IPS DF 6.9 (cell line): ENCODE measurements at regions not wholly inside any gene's neighbourhood (a gene's known extent, or its start where the extent isn't known, plus 50 kb on each side); places are given as distances from the start of the nearest gene placed in this dataset.

ENCODE experiments used
- DNase-seq: peaks from one replicate; pipeline ENCODE4 v3.0.0-alpha.2; 2013; ENCODE audit warnings: low read depth, low spot score
- H3K27ac ChIP-seq: one replicate; pipeline ENCODE4 v1.5.1; 2013; ENCODE audit warnings: low read length, control low read depth
- H3K27me3 ChIP-seq: 2 replicates; pipeline ENCODE4 v1.6.1; 2013; ENCODE audit warnings: mild to moderate bottlenecking, low read length; ENCODE audit not compliant: control insufficient read depth, insufficient read depth
- H3K36me3 ChIP-seq: 2 replicates; pipeline ENCODE4 v1.6.1; 2013; ENCODE audit warnings: low read length; ENCODE audit not compliant: control insufficient read depth, insufficient read depth
- H3K4me1 ChIP-seq: 2 replicates; pipeline ENCODE4 v1.6.1; 2013; ENCODE audit warnings: low read length; ENCODE audit not compliant: control insufficient read depth, insufficient read depth
- H3K4me3 ChIP-seq: 2 replicates; pipeline ENCODE4 v1.5.1; 2013; ENCODE audit warnings: mild to moderate bottlenecking, low read length
- H3K9me3 ChIP-seq: 2 replicates; pipeline ENCODE4 v1.6.1; 2013; ENCODE audit warnings: low read length, inconsistent platforms; ENCODE audit not compliant: control insufficient read depth, insufficient read depth
- WGBS: extraction: QIAGEN DNeasy Blood & Tissue Kit; methylation state at CpG from one replicate; pipeline ENCODE4 v1.1.7; 2013; ENCODE audit warnings: mixed read lengths, missing lambda C conversion rate; ENCODE audit not compliant: insufficient read length, insufficient coverage; 5-methylcytosine and 5-hydroxymethylcytosine counted together

DNA sequence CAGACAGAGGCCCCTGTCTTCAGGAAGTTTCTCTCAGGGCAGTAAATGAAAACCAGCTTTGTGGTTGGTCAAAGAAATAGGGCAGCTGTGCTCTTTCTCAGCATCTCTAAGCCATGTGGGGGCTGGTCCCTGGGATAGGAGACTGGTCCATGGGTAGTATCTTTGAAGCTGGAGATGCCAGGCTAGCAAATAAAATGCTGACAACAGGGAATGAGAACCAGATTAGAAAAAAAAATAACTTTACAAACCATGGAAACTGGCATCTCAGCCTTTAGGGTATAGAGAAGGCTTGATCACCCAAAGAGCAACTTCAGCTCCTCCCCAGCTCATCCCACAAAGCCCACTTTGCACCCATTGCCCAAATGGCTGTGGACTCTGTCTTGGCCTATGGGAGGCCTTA lies 138.1 kb downstream of the TTC32 start:
- Histone ChIP-seq H3K9me3 (no peaks in the 10 kb centered on the region), H3K27ac (no peak overlapping the region), H3K27me3 (no peaks in the 10 kb centered on the region), H3K36me3 (no peaks in the 10 kb centered on the region), H3K4me1 (peaks cover 1% of the 10 kb centered on the region; the same call in 1 of the 2 replicates), H3K4me3 (no peak overlapping the region)
- DNase-seq = no peak

DNA sequence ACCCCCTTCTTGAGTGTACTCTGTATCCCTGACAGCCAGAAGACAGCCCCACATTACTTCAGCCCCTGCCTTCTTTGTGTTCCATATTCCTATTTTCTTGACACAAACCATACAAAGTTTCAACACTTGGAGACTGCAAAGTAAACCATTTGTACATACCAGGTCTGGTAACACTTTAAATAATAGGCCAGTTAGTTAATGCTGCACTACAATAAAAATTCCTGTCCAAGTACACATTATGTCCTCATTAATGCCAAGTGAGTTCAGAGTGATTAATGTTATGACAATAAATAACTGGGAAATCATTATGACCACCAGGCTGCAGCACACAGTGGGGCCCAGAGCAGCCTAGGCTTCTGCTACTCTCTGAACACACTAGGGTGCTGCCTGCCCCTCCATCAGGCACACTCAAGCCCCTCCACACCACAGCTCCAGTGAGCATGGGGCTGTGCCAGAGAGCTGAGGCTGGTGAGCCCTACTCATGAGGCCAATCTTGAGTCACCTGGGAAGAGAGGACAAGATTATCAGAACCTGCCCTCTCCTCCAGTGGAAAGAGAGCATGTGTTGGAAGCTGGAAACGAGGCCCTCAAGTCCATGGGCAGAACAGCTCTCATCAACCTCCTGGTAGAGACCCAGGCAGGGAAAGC lies 138.7 kb downstream of the TTC32 start:
- H3K27ac ChIP-seq = no peak overlapping the region
- DNase-seq = no peak
- no peaks in the 10 kb centered on the region for H3K27me3 ChIP-seq
- H3K9me3 ChIP-seq = no peaks in the 10 kb centered on the region
- peaks cover 1% of the 10 kb centered on the region; the same call in 1 of the 2 replicates for H3K4me1 ChIP-seq
- no peaks in the 10 kb centered on the region for H3K36me3 ChIP-seq
- WGBS = no CpG with 5 or more reads among the region's 1 CpG
- H3K4me3 ChIP-seq = no peak overlapping the region

DNA sequence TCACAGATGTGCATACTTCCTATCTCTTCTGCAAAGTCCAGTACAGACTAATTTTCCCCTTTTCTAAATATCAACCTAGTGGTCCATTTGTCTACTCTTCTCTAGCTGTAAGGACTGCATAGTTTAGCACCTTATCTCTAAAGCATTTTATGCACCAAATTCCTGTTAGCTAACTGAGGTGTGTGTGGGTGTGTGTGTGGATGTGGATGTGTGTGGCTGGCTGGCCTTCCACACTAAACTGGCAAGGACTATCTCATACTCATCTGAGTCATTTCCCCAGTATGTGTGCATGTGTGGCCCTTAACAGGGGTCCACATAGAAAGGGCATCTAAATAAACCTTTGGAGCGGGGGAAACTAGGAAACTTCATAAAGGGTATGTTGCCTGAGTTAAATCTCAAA lies 139.6 kb downstream of the TTC32 start:
- H3K4me1 ChIP-seq = no peaks in the 10 kb centered on the region
- H3K4me3 ChIP-seq = no peak overlapping the region
- H3K27me3 ChIP-seq = no peaks in the 10 kb centered on the region
- no peak overlapping the region for H3K27ac ChIP-seq
- DNase-seq = no peak
- H3K9me3 ChIP-seq = no peaks in the 10 kb centered on the region
- no CpG with 5 or more reads among the region's 1 CpG for WGBS
- H3K36me3 ChIP-seq = no peaks in the 10 kb centered on the region

DNA sequence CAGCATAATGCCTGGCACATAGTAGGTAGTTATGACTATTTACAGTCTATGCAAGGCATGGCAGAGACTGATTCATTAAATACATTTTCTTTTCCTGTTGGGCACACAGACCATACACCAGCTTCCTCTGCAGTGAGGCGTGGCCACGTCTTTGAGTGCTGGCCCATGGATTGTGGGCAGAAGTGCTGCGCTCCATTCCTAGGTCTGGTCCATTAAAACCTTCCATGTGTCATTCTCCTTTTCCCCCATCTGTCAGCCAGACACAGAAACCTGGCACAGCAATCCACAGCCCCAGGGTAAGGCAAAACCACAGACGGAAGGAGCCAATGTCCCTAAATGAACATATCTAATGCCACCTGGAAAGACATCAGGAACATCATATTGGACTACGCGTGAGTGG lies 141.9 kb downstream of the TTC32 start:
- WGBS = no CpG with 5 or more reads among the region's 6 CpGs
- Histone ChIP-seq H3K27me3 (no peaks in the 10 kb centered on the region), H3K36me3 (no peaks in the 10 kb centered on the region), H3K27ac (no peak overlapping the region), H3K9me3 (no peaks in the 10 kb centered on the region), H3K4me1 (no peaks in the 10 kb centered on the region), H3K4me3 (no peak overlapping the region)
- no peak for DNase-seq

DNA sequence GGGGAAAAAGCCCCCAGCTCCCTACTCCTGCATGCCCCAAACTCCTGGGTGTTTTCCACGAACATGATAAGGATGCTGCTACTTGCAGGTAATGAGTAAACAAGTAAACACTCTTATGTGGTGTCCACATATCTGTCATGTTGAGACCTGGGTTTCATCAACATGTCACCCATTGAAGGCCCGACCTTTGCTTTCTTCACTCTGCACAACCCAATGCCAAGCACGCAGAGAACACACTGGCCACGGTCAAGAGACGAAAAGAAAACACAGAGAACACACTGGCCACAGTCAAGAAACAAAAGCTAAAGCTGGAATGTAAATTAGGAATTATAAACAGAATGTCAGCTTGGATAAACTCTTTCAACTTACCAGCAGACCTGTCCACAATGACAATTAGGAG lies 143.1 kb downstream of the TTC32 start:
- Histone ChIP-seq H3K27ac (no peak overlapping the region), H3K4me3 (no peak overlapping the region), H3K36me3 (no peaks in the 10 kb centered on the region), H3K4me1 (no peaks in the 10 kb centered on the region), H3K27me3 (no peaks in the 10 kb centered on the region), H3K9me3 (no peaks in the 10 kb centered on the region)
- DNase-seq = no peak
- no CpG with 5 or more reads among the region's 5 CpGs for WGBS

DNA sequence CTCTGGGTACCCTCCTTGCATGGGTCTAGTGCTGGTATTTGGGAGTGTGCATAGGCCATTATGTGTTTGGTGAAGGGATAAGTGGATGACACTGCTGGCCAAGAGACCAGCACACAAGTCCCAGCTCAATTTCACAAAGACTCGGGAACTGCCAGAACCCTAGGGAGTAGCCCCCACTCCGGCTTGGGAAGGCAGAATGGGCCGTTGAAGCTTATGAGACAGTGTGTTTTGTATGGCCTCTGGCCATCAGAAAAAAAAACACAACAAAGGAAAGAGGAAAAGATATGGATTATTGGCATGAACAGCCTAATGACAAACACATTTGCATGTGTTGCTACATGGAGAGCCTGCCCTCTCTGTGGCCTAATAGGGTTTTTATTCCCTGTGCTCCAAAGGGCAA lies 144.2 kb downstream of the TTC32 start:
- no CpG with 5 or more reads among the region's 3 CpGs for WGBS

DNA sequence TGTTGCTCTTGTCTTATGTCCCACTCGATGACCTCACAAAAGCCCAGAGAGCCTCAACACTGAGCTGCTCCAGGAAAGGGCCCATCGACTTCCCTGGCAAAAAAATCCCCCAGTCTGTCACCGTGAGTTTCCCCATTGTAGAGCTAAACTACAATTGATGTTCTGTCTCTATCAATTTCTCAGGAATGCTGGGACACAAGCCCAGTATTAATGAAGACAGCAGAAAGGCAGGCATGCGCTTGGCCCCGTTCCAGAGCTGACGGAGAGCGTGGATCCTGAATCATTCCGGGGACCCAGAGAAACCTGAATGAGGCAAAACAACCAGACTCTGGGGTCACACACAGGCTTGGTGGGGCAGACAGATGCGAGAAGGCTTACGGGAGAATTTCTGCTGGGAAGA lies 146.9 kb downstream of the TTC32 start:
- Histone ChIP-seq H3K36me3 (no peaks in the 10 kb centered on the region), H3K4me3 (no peak overlapping the region), H3K27ac (no peak overlapping the region), H3K4me1 (no peaks in the 10 kb centered on the region), H3K27me3 (no peaks in the 10 kb centered on the region), H3K9me3 (no peaks in the 10 kb centered on the region)
- no CpG with 5 or more reads among the region's 10 CpGs for WGBS
- no peak for DNase-seq

More for the DNA sequence above, 144.2 kb downstream of the TTC32 start:
- no peak for DNase-seq
- no peaks in the 10 kb centered on the region for H3K27me3 ChIP-seq
- no peak overlapping the region for H3K4me3 ChIP-seq
- H3K27ac ChIP-seq = no peak overlapping the region
- H3K9me3 ChIP-seq = no peaks in the 10 kb centered on the region
- H3K36me3 ChIP-seq = no peaks in the 10 kb centered on the region
- H3K4me1 ChIP-seq = no peaks in the 10 kb centered on the region

DNA sequence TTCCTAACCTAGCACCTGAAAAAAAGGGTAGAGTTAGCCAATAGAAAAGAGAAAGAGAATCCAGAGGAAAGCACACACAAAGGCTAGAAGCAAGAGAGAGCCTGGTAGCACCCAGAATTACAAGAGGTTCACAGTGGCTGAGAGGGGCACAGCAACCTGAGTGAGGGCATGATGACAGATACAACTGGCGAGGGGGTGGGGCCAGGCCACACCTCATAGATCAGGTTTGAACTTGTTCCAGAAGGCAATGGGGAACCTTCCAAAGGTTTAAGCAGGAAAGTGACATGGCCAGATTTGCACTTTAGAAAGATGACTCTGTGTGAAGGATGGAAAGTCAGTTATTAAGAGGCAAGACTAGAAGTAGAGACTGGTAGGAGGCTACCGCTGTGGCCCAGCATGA lies 148.0 kb downstream of the TTC32 start:
- Histone ChIP-seq H3K4me1 (no peaks in the 10 kb centered on the region), H3K9me3 (no peaks in the 10 kb centered on the region), H3K27me3 (no peaks in the 10 kb centered on the region), H3K4me3 (no peak overlapping the region), H3K27ac (no peak overlapping the region), H3K36me3 (no peaks in the 10 kb centered on the region)
- no CpG with 5 or more reads among the region's 2 CpGs for WGBS
- DNase-seq = no peak

DNA sequence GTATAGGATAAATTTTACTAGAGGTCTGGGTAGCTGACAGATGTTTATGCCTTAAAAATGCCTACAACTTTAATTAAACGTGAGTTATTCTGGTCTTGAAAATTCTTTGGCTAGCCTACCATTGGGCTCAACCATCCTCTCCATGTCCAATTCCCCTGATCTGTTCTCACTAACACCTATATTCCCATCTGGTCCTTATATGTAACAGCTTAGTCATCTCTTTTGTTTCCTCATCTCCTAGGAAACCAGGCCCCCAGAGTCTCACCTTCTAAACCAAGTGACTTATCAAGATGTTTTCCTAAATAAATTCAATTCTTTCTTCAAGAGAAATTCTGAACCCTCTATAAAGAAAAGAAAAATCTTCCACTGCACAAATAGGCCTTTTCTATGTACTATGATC lies 148.5 kb downstream of the TTC32 start:
- no CpG with 5 or more reads among the region's 1 CpG for WGBS
- H3K4me3 ChIP-seq = no peak overlapping the region
- H3K4me1 ChIP-seq = no peaks in the 10 kb centered on the region
- H3K27ac ChIP-seq = no peak overlapping the region
- H3K27me3 ChIP-seq = no peaks in the 10 kb centered on the region
- no peaks in the 10 kb centered on the region for H3K9me3 ChIP-seq
- no peak for DNase-seq
- no peaks in the 10 kb centered on the region for H3K36me3 ChIP-seq

DNA sequence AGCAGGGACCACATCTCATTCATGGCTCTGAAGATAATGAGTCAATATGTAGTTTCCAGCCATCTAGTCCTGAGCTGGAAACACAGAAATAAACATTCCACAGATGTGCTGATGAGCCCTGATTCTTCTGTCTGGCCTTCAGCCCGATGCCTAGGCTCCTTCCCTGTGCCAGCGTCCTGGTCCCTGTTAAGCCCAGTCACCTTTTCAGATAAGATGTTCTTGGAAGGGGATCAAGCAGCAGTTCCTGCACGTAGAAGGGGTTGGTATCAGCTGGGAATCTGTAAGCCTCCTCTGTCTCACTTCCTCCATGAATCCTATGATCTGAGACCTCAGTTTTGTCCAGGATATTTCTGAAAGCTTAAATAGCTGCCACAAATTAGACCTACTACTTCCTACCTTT lies 149.3 kb downstream of the TTC32 start:
- Histone ChIP-seq H3K9me3 (no peaks in the 10 kb centered on the region), H3K36me3 (no peaks in the 10 kb centered on the region), H3K4me3 (no peak overlapping the region), H3K27me3 (no peaks in the 10 kb centered on the region), H3K27ac (no peak overlapping the region), H3K4me1 (no peaks in the 10 kb centered on the region)
- WGBS = no CpG with 5 or more reads among the region's 3 CpGs
- DNase-seq = no peak

DNA sequence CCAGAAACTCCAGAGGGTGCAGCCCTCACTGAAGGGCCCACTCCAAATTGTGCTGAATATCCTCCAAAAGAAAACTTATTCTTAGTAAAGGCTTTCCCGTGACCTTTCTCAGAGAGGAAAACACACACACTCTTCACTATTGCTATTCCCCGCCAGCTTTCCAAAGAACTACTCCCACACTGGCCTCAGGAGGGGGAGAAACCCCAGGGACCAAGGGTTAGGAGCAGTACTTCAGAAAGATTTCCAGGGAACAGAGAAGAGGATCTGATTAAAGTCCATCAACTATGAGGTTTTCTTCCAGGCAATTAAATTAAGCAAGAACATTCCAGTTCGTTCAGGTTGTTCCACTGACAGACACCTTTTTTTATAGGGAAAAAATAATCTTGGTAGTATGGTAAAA lies 150.2 kb downstream of the TTC32 start:
- no peaks in the 10 kb centered on the region for H3K4me1 ChIP-seq
- no peaks in the 10 kb centered on the region for H3K36me3 ChIP-seq
- no peak for DNase-seq
- no peak overlapping the region for H3K4me3 ChIP-seq
- no peaks in the 10 kb centered on the region for H3K27me3 ChIP-seq
- WGBS = no CpG with 5 or more reads among the region's 3 CpGs
- H3K9me3 ChIP-seq = no peaks in the 10 kb centered on the region
- H3K27ac ChIP-seq = no peak overlapping the region
